GM10266 (cell line): ENCODE measurements at regions not wholly inside any gene's neighbourhood (a gene's known extent, or its start where the extent isn't known, plus 50 kb on each side); places are given as distances from the start of the nearest gene placed in this dataset.

Source experiments
- DNase-seq: peaks from one replicate; pipeline ENCODE4 v3.0.0; 2012; ENCODE audit errors: extremely low spot score
- CTCF ChIP-seq: IDR thresholded peaks from 2 replicates; pipeline ENCODE4 v1.5.1; 2012; ENCODE audit warnings: mild to moderate bottlenecking, low read depth; ENCODE audit not compliant: control insufficient read depth, insufficient read depth; ENCODE audit errors: missing control alignments

- no peak for TF ChIP-seq CTCF
- DNase-seq: no peak
Measured at GRCh38 chr2:181307203-181307991, 149.8 kb upstream of the ITGA4 start.

GRCh38 chr2:181308766-181309515 is 148.2 kb upstream of the ITGA4 start:
- TF ChIP-seq CTCF: no peak
- no peak for DNase-seq

- DNase-seq: no peak
- no peak for TF ChIP-seq CTCF
Measured at GRCh38 chr2:181309586-181309985, 147.6 kb upstream of the ITGA4 start.

- TF ChIP-seq CTCF: no peak
- no peak for DNase-seq
Measured at GRCh38 chr2:181310967-181311366, 146.2 kb upstream of the ITGA4 start.

- TF ChIP-seq CTCF: no peak
- DNase-seq: peak; percentile 6
Measured at GRCh38 chr2:181311837-181312236, 145.3 kb upstream of the ITGA4 start.

- TF ChIP-seq CTCF: no peak
Measured at GRCh38 chr2:181312515-181312927, 144.7 kb upstream of the ITGA4 start.

GRCh38 chr2:181313845-181314244 is 143.3 kb upstream of the ITGA4 start:
- DNase-seq: peak; percentile 4

More at GRCh38 chr2:181312515-181312927, 144.7 kb upstream of the ITGA4 start:
- peak; percentile 32 for DNase-seq

More at GRCh38 chr2:181313845-181314244, 143.3 kb upstream of the ITGA4 start:
- no peak for TF ChIP-seq CTCF
